Right atrium auricular region (tissue), 2 donors: ENCODE measurements at regions not wholly inside any gene's neighbourhood (a gene's known extent, or its start where the extent isn't known, plus 50 kb on each side); places are given as distances from the start of the nearest gene placed in this dataset.

Experiments used
- DNase-seq: peaks from one replicate; pipeline ENCODE4 v3.0.0-alpha.2; 2019; ENCODE audit warnings: low spot score
- H3K27ac ChIP-seq, 2 donors: fragments of 200-600 bp; sonication (generic); 1 replicate in 1 of 2; 2 replicates in 1 of 2; pipeline ENCODE4 v1.5.1; 2016 to 2019
- H3K27me3 ChIP-seq, 2 donors: fragments of 200-600 bp; sonication (generic); one replicate each; pipeline versions ENCODE4 v1.5.1 to v1.6.0; 2017 to 2019
- H3K36me3 ChIP-seq: fragments of 200-600 bp; sonication (generic); one replicate; pipeline ENCODE4 v1.5.1; 2016
- H3K4me1 ChIP-seq, 2 donors: fragments of 200-600 bp; sonication (generic); one replicate each; pipeline versions ENCODE4 v1.5.1 to v1.6.0; 2017 to 2019
- H3K4me3 ChIP-seq, 2 donors: fragments of 200-600 bp; sonication (generic); 1 replicate in 1 of 2; 2 replicates in 1 of 2; pipeline ENCODE4 v1.5.1; 2017 to 2019; ENCODE audit warnings: mild to moderate bottlenecking in 1 of 2, moderate library complexity in 1 of 2
- H3K9me3 ChIP-seq, 2 donors: fragments of 200-600 bp; sonication (generic); one replicate each; pipeline ENCODE4 v1.5.1; 2019
- TF ChIP-seq, protein P1 (sequence below), 2 donors: fragments of 200-600 bp; sonication (generic); IDR thresholded peaks; one replicate each; pipeline ENCODE4 v1.5.1; 2019; ENCODE audit warnings: antibody characterized with exemption in 2 of 2

DNA sequence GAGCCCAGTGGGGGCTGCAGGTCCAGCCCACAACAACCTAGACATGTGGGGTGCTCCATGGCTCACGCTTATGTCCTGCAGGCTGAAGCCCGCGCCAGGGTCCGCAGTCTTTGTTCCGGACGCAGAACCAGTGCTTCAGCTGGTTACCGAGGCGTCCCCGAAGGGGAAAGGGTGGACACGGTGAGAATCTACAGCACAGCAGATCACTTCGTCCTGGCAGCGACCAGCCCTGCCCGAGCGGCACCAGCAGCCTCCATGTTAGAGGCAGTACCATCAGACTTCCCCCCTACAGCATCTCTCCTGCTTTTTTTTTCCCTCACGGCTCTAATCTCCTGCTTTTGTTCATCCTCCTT lies 1736.4 kb downstream of the TP53TG3F start:
- H3K4me3 ChIP-seq = no peak overlapping the region
- DNase-seq = no peak
- H3K36me3 ChIP-seq = no peaks in the 10 kb centered on the region
- no peaks in the 10 kb centered on the region for H3K4me1 ChIP-seq
- no peaks in the 10 kb centered on the region for H3K9me3 ChIP-seq
- TF ChIP-seq, protein P1, sequence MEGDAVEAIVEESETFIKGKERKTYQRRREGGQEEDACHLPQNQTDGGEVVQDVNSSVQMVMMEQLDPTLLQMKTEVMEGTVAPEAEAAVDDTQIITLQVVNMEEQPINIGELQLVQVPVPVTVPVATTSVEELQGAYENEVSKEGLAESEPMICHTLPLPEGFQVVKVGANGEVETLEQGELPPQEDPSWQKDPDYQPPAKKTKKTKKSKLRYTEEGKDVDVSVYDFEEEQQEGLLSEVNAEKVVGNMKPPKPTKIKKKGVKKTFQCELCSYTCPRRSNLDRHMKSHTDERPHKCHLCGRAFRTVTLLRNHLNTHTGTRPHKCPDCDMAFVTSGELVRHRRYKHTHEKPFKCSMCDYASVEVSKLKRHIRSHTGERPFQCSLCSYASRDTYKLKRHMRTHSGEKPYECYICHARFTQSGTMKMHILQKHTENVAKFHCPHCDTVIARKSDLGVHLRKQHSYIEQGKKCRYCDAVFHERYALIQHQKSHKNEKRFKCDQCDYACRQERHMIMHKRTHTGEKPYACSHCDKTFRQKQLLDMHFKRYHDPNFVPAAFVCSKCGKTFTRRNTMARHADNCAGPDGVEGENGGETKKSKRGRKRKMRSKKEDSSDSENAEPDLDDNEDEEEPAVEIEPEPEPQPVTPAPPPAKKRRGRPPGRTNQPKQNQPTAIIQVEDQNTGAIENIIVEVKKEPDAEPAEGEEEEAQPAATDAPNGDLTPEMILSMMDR (IDR thresholded peaks at IDR 0.05) = no peak
- no peak overlapping the region for H3K27ac ChIP-seq
- H3K27me3 ChIP-seq = no peaks in the 10 kb centered on the region

DNA sequence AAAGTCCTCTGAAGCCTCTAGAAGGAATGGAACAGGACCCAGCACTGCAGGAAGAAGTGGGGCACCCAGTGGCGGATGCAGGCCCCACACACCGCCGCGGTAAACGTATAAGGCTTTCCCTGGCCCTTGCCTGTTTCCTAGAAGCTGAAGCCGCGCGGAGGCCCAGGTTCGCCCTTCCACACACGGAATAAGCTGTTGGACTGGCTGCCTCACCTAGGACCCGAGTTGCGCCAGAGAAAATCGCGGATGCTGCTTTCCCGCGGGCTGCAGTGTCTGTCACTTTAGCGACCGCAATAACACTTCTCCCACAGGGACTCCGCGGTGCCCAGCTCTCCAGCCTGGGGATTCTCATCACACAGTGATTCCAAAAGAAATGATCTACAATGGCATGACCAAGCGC lies 1736.9 kb downstream of the TP53TG3F start:
- Histone ChIP-seq H3K4me3 (no peak overlapping the region), H3K27ac (no peak overlapping the region), H3K4me1 (no peaks in the 10 kb centered on the region), H3K36me3 (no peaks in the 10 kb centered on the region), H3K9me3 (no peaks in the 10 kb centered on the region), H3K27me3 (no peaks in the 10 kb centered on the region)
- TF ChIP-seq, protein P1 (IDR thresholded peaks at IDR 0.05) = no peak
- no peak for DNase-seq

DNA sequence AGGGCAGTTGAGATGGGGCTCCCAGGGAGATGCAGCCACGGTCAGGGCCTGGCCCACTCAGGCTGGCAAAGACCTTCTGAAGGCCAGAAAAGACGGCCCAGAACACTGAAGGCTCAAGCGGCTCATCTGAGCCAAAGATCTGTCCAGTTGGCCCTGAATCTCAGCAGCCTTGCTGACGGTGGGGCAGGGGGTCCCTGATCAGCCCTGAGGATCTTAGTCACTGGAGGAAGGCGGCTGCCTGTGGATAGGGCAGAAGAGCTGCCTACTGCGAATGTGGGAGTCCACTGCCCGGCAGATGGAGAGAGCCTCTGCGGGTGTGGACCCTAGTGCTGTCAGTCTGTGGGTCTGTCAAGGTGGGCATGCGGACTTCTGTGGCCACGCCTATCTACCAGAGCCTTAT lies 1738.2 kb downstream of the TP53TG3F start:
- TF ChIP-seq, protein P1 (IDR thresholded peaks at IDR 0.05) = no peak
- no peak overlapping the region for H3K27ac ChIP-seq
- no peak overlapping the region for H3K4me3 ChIP-seq
- no peaks in the 10 kb centered on the region for H3K9me3 ChIP-seq
- DNase-seq = no peak
- H3K4me1 ChIP-seq = no peaks in the 10 kb centered on the region
- H3K27me3 ChIP-seq = no peaks in the 10 kb centered on the region
- no peaks in the 10 kb centered on the region for H3K36me3 ChIP-seq

DNA sequence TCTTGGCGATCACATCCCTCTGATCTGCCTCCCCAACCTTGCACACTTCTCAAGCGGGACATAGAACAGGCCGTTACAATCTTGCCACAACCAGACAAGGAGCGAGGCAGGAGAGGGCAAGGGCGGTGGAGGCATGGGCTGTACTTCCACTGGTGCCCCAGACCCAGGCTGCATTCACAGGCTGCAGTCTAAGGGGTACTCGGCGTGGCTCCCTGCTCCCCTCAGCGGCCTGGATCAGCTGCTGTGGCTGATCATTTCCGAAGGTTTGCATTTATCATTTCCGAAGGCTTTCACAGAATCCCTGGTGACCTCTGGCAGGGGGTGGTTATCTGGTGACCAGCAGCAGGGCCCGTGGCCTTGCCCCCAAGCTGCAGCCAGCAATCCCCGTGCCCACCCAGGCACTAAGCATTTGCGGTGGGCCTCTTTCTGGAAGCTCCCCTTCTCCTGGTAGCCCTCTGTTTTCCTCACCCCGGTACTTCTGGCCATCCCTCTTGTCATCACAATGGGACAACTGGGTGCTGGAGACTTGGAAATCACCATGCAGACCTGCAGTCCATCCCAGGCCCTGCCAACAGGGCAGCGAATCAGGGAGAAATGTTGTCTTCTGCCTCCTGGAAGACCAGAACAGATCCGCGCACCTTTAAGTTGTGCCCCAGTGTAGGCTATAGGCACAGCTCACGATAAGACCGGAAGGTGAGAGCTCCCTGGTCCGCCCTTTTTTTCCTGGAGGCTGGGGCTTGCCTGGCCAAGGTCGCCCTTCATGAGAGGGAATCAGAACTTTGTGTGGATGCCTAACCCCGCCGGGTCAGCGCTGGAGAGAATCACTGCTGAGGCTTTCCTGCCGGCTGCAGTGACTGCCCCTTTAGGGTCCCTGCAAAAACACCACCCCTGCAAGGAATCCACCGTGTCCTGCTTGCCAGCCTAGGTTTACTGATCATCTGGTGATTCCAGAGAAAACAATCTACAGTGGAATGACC lies 1739.1 kb downstream of the TP53TG3F start:
- Histone ChIP-seq H3K4me3 (no peak overlapping the region), H3K9me3 (no peaks in the 10 kb centered on the region), H3K27ac (no peak overlapping the region), H3K27me3 (no peaks in the 10 kb centered on the region), H3K4me1 (no peaks in the 10 kb centered on the region), H3K36me3 (no peaks in the 10 kb centered on the region)
- DNase-seq = no peak
- TF ChIP-seq, protein P1 (IDR thresholded peaks at IDR 0.05) = no peak

DNA sequence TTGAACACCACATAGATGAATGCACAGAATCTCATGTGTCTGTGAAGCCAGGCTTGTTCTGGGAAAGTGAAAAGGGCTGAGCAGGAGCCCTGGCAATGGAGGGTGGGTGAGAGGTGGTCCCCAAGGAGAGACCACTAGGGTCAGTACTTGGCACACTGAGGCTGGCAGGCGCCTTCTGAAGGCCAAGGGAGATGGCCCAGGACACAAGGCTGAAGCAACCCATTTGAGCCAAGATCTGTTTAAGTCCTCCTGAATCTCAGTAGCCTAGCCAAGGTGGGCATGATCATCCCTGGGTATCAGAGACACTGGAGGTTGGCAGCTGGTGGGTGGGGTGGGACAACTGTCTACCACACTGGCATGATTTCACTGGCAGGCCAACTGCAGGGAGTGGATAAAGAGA lies 1741.2 kb downstream of the TP53TG3F start:
- H3K9me3 ChIP-seq = no peaks in the 10 kb centered on the region
- DNase-seq = no peak
- no peak overlapping the region for H3K27ac ChIP-seq
- no peaks in the 10 kb centered on the region for H3K4me1 ChIP-seq
- H3K36me3 ChIP-seq = no peaks in the 10 kb centered on the region
- no peaks in the 10 kb centered on the region for H3K27me3 ChIP-seq
- TF ChIP-seq, protein P1 (IDR thresholded peaks at IDR 0.05) = no peak
- no peak overlapping the region for H3K4me3 ChIP-seq
